HPDE6-E6E7 (cell line): ENCODE measurements at regions not wholly inside any gene's neighbourhood (a gene's known extent, or its start where the extent isn't known, plus 50 kb on each side); places are given as distances from the start of the nearest gene placed in this dataset.
"Not testable (repeated sequence)": the region's sequence is repeated elsewhere in the genome, so short reads cannot be mapped to it uniquely, and the experiment has no call there.

Experiments used
- DNase-seq: peaks from one replicate; pipeline ENCODE4 v3.0.0; 2011; ENCODE audit warnings: missing footprints; ENCODE audit errors: extremely low spot score

DNA sequence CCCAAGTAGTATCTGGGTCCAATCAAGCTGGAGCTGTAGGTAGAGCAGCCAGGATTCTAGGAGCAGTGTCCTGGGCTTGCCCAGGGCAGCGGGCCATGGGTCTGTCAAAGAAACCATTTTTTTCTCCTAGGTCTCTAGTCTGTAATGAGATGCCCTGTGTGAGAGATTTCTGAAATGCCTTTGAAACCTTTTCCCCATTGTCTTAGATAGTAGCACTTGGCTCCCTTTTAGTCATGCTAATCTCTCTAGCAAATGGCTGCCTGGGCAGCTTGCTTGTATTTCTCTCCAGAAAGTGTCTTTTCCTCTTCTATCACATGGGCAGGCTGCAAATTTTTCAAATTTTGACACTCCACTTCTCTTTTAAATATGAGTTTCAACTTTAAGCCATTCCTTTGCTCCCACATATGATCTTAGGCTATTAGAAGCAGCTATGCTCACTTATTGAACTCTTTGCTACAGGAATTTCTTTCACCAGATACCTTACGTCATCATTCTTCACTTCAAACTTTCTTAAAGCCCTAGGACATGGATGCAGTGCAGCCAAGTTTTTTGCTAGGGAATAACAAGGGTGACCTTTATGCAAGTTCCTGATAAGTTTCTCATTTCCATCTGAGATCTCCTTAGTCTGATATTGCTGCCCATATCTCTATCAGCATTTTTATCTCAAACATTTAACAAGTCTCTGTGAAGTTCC lies 890.2 kb upstream of the VRK2 start:
- DNase-seq, result no peak

- no peak for DNase-seq
These were observed 885.6 kb upstream of the VRK2 start for GRCh38 chr2:57160976-57161375.

DNA sequence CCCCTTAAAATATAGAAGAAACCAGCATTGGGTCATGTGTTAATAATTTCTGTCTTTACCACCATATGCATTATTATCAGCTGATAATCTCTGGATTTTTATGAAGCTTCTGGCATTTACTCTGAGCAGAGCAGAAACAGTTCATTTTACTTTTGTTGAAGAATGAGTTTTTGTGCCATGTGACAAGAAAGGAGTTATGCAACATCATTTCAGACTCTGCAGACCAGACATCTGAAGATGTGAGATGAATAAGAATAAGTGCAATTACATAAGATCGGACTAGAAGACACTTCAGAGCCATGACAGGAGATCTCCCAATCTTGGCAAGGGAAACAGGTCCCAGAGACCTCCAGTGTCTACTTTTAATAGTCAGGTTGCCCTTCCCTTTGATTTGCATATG lies 869.4 kb upstream of the VRK2 start:
- no peak for DNase-seq

DNA sequence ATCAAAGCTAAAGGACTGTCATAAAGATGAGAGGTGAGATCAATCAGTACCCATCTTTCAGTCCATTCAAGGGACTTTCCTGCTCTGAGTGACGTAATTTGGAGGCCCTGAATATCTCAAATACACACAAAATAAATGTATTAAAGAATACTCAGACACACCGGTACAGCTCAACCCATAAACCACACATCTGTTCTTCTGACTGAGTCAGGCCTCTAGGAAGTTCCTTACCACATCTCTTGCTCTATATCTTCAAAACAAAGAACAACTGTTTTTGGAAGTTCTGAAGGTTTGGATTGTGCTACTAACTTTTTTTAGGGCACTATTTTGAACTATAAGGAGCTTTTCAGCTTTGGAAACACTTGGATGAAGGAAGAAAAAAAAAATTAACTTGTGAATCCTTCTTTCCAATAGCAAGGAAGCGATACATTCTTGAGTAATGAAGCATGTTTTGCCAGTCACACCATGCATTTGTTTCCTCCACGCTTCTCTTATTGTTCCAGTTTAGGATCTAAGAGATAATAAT lies 866.5 kb upstream of the VRK2 start:
- no peak for DNase-seq

GRCh38 chr2:57180678-57181077 lies 865.9 kb upstream of the VRK2 start:
- no peak for DNase-seq

GRCh38 chr2:57181315-57182038 lies 865.1 kb upstream of the VRK2 start:
- DNase-seq, result no peak

DNA sequence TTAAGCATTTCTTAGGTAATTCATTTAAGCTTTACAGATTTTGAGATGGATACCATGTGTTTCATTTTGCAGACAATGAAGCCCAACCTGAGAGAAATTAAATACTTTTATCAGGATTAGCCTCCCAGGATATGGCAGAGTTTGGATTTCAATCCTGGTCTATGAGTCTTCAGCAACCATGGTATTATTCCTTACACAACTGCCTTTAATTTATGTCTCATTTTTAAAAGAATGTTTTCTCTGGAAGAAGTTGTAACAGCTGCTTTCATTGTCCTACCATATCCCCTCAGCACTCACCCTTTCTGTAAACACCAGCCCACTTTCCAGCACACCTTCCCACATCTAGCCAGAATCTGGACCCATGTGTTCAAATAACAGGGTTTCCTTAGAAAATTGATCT lies 863.7 kb upstream of the VRK2 start:
- no peak for DNase-seq

- no peak for DNase-seq
These were observed 861.0 kb upstream of the VRK2 start for GRCh38 chr2:57185568-57185967.

DNA sequence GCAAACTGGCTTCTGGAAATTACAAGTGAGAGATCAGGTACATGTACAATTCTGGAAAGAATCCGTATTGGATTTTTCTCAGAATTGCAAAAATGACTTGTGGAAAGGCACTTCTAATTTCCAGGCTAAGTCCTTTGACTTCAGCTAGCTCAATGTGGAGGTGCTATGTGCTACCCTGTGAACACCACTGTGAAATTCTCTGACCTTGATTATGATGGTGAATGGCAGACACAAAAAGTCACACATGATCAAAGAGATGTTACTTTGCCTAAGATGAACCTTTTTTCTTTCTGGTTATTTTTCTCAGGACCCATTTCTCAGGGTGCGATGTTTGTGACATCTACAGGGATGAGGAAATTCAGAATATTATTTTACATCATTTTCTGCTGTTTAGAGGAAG lies 856.6 kb upstream of the VRK2 start:
- DNase-seq, result no peak

GRCh38 chr2:57199663-57200062 lies 846.9 kb upstream of the VRK2 start:
- no peak for DNase-seq

- no peak for DNase-seq
These were observed 842.2 kb upstream of the VRK2 start for GRCh38 chr2:57204364-57204763.

- DNase-seq, result no peak
These were observed 841.4 kb upstream of the VRK2 start for GRCh38 chr2:57205241-57205640.

GRCh38 chr2:57207191-57207590 lies 839.4 kb upstream of the VRK2 start:
- no peak for DNase-seq

- no peak for DNase-seq
These were observed 836.8 kb upstream of the VRK2 start for GRCh38 chr2:57209799-57210198.

GRCh38 chr2:57210855-57211254 lies 835.8 kb upstream of the VRK2 start:
- DNase-seq, result no peak

GRCh38 chr2:57217013-57217412 lies 829.6 kb upstream of the VRK2 start:
- DNase-seq, result no peak

- DNase-seq, result no peak
These were observed 828.4 kb upstream of the VRK2 start for GRCh38 chr2:57218206-57218605.

DNA sequence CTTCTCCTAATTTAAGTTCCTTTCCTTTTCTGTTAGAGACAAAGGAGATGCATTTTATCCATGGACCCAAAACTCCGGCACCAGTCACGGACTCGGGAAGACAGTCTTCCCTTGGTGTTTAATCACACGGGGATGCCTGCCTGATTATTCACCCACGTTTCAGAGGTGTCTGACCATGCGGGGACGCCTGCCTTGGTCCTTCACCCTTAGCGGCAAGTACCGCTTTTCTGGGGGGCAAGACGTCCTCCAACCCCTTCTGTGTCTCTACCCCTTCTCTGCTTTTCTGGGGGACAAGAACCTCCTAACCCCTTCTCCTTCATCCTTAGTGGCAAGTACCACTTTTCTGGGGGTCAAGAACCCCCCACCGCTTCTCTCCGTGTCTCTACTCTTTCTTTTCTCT lies 816.9 kb upstream of the VRK2 start:
- not testable (repeated sequence) for DNase-seq

DNA sequence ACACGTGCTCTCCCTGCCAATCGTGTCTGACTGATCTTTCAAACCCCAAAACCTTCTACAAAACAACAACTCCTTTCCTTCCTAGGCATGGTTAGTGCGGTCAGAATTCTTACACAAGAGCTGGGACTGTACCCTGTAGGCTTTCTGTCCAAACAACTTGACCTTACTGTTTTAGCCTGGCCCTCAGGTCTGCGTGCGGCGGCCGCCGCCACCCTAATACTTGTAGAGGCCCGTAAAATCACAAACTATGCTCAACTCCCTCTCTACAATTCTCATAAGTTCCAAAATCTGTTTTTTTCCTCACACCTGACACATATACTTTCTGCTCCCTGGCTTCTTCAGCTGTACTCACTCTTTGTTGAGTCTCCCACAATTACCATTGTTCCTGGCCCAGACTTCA lies 814.3 kb upstream of the VRK2 start:
- not testable (repeated sequence) for DNase-seq

GRCh38 chr2:57251495-57251894 lies 795.1 kb upstream of the VRK2 start:
- not testable (repeated sequence) for DNase-seq

DNA sequence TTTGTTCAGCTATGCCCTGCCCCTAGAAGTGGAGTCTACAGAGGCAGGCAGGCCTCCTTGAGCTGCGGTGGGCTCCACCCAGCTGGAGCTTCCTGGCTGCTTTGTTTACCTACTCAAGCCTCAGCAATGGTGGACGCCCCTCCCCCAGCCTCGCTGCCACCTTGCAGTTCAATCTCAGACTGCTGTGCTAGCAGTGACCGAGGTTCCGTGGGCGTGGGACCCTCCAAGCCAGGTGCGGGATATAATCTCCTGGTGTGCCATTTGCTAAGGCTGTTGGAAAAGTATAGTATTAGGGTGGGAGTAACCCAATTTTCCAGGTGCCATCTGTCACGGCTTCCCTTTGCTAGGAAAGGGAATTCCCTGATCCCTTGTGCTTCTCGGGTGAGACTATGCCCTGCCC lies 770.2 kb upstream of the VRK2 start:
- DNase-seq, result not testable (repeated sequence)

- no peak for DNase-seq
These were observed 768.2 kb upstream of the VRK2 start for GRCh38 chr2:57278451-57278850.

- no peak for DNase-seq
These were observed 755.4 kb upstream of the VRK2 start for GRCh38 chr2:57291209-57291608.
